GM18507 (cell line): ENCODE measurements at regions not wholly inside any gene's neighbourhood (a gene's known extent, or its start where the extent isn't known, plus 50 kb on each side); places are given as distances from the start of the nearest gene placed in this dataset.
A peak's percentile ranks its signal among the peaks of the same experiment; 100 is the strongest.

ENCODE experiments used
- DNase-seq: peaks from one replicate; pipeline ENCODE4 v3.0.0; 2011; ENCODE audit warnings: low read depth; ENCODE audit not compliant: insufficient read length; ENCODE audit errors: extremely low spot score
- FAIRE-seq: peaks from 2 replicates; lab custom pipeline; 2011; peaks lifted over from hg19 to GRCh38; lab: Jason Lieb, UNC

DNA sequence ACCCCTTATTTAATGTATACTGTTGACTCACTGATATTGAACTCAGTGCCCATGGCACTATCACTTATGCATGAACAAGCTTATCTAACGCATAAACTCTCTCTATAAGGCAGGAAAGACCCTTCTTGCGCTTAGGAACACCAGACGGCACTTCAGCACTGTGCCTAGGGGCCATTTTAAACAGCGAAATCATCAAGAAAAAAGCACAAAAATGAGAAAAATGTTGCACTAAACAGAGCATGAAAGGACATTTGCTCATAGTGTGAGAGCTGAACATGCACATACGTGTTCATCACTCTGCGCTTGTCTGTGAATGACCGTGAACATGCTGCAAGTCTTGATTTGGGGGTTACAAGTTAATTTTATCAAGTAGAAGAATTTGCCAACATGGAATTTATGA is 109.6 kb downstream of the WDR11 start:
- no peak for DNase-seq
- no peak for FAIRE-seq

DNA sequence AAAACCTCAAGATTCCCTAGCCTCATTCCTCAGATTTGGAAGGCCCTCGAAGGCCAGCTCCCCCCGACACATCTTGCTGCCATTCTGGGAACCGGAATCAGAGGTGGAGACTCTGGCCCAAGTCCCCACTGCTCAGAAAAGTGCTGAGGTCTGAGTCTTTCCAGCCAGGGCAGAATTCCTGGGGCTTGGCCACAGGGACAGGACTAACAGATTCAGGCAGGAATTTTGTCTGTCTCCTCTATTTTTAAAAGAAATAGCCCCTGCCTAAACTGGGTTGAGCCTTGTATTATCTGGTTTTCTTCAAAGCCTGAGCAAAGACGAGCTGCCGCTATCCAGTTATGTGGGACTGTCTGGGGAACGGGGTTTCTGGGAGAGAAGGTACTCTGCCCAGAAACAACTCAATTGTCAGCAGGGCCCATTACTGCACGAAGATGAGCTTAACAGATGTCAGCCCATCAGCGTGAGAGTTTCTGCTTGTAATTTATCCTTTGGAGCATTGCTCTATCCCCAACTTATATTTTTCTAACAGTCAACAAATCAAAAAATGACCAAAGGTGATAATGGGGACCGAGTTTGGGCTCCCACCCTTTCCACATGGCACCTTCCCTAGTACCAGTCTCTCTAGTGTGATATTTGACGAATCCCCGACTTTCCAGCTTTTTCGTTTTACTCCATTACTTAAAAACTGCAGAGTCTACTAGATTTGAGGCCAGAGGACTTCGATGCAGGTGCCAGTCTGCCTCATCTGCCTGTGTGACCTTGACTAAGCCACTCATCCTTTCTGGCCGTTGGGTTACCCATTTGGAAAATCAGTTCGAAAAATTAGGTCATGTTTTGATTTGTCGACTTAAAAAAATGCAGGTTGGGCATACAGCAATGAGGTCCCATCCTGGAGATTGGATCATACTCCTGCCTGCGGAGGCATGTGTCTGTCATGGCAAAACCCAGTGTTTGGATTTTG is 110.9 kb downstream of the WDR11 start:
- FAIRE-seq (no peak), DNase-seq (no peak)

DNA sequence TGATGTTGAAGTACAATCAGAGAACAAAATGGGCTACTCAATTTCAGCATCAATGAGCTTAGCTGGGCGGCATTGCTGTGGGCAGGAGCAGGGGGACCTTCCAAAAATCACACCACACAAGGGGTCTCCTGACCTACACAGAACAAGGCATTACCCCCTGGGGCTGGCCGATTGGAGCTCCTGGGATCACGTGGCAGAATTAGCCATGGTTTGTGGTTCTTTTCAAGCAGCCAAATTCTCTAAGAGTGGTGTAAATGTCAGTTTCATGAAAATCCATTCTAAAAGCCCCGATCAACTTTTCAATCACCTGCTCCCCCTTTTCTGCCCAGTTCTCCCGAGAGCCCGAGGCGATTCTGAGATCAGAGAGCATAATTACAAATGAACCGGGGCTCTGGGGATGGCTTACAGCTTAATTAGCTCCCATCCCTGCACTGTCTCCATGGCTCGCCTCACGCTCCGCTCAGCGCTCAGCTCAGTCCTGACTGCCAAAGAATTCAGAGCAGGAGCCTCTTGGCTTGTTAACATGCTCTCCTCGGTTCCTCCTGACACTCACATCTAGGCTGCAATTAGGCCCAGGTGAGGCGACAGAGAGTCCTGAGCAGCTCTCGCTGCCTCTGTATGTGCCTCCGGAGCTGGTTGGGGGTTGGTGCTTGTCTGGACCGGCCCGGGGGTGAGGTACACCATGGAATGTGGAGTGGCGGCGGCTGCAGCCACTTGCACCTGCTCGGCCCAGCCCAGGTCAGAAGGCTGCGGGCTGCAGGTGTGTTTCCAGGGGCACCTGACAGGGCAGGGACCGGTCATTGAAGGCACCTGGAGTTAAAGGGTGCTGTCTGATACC is 111.8 kb downstream of the WDR11 start:
- DNase-seq, result no peak

DNA sequence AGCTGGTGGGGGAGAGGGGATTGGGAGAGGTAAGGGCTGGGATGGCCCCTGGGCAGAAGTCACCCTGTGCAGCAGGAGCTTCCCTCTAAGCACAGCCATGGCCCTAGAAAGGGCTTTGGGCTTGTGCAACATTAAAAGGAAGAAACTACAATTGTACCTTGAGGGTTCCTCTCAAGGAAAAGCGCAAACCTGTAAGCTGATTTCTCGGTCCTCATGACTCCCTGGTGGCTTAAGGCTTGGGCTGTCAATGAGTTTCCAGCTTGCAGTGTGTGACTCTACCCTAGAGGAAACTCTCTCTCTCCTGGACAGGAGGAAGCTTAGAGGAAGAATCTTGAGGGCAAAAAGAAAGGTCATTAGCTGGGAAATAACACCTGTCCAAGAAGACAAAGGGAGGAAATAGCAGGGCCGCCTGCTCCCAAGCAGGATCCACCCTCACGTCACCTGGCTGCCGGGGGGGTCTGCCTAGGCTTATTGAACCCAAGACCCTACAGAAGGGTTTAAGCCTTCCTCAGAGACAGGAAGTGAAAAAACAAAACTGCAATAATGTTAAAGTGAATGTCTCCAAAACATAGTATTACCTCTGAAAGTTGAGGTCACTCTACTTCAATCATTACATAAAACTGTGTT is 112.5 kb downstream of the WDR11 start:
- FAIRE-seq (no peak), DNase-seq (no peak)

More for the DNA sequence above, 111.8 kb downstream of the WDR11 start:
- no peak for FAIRE-seq

DNA sequence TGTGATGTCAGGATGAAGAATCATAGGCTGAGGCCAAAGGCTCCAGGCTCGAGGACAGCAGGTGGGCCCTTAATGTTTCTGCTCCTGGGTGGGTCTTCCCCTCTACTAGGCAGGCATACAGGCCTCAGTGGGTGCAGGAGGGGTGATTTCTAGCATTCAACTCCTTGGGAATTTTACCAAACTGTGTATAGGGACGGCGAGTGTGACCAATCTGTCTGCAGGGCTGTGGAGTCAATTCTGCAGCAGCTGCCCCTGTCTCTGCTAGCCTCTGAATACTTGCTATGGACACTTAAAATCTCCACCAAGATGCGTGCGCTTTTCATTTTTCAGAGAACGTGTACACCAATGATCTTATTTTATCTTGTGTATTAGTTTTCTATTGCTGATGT is 115.5 kb downstream of the WDR11 start:
- no peak for DNase-seq

DNA sequence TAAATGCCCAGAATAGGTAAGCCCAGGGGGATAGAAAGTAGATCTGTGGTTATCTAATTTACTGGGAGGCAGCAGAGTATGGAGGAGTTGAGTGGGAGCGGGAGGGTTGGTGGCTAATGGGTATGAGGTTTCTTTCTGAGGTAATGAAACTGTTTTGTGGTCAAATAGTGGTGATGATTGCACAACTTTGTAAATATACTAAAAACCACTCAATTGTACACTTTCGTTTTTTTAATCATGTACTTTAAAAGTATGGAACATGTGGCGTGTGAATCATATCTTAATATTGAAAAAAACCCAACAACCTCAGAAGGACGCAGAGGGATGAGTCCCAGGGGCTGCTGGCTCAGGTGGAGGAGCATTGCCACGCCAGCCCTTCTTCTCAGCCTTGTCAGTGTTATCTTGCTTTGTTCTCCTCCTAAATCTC is 118.1 kb downstream of the WDR11 start:
- DNase-seq, result no peak
- FAIRE-seq, result no peak

More for the DNA sequence above, 115.5 kb downstream of the WDR11 start:
- FAIRE-seq, result no peak

DNA sequence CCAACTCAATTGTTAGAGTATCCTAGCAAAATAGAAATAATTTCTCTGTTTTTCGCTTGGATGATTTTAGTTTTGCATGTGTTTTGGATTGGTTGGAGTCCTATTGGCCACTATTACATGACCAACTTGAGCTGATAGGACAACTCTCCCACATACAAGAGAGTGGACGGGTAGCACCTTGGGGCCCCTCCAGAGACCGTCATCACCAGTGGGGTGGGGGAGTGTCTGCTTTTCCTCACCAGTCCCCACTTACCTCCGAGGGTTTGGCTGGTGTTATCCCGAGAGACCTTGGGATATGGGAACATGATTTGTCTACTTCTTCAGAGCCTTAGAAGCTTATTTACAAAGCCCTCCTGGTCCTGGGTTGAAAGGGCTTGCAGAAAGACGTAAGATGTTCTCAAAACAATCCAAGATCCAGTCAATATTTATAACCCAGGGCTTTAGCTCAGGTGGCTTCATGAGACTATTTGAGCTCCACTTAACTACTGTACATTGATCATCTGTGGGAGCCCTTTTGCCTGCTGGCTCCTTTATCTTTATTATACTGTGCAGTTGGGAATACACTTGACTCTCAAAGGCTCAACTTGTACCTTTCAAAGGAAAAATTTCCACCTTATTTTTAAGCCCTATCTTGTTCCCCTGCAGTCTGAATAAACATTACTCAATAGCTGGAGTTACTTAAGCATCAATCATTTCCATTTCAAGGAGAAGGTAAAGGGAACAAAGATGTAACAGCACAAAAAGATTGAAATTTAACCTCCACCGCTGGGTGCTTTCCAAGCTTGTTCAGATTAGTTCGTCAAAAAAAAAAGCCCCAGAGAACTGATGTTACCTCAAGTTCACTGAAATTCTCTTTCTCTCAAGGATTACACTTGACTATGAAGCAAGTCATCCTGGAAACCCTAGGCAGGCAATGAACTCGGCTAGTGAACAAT is 119.7 kb downstream of the WDR11 start:
- FAIRE-seq (peak; percentile 26), DNase-seq (no peak)

DNA sequence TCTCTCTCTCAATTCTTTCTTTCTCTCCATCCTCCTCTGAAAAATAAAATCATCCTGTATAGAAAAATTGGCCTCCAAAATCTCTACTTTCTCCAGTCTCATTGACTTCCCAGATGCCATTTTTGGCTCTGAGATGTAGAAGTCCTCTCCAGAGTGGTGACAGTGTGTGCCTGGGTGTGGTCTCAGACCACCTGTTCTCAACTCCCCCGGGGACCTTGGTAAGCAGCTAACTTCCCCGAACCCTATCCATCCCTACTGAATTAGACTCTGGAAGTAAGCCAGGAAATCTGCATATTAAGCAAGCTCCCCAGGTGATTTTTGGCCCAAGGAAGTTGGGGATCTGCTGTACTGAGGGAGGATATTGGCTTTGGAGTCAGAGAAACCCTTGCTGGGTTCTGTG is 120.5 kb downstream of the WDR11 start:
- no peak for FAIRE-seq
- no peak for DNase-seq

DNA sequence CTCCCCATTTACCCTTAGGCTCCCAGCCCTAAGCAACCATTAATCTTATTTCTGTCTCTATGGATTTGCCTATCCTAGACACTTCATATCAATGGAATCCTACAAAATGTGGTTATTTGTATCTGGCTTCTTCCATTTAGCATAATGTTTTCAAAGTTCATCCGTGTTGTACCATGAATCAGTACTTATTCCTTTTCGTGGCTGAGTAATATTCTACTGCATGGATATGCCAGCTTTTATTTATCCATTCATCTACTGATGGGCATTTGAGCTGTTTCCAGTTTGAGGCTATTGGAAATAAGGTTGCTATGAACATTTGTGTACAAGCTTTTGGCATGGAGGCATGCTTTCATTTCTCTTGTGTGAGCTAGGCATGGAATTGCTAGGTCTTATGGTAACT is 121.1 kb downstream of the WDR11 start:
- DNase-seq (no peak), FAIRE-seq (no peak)

DNA sequence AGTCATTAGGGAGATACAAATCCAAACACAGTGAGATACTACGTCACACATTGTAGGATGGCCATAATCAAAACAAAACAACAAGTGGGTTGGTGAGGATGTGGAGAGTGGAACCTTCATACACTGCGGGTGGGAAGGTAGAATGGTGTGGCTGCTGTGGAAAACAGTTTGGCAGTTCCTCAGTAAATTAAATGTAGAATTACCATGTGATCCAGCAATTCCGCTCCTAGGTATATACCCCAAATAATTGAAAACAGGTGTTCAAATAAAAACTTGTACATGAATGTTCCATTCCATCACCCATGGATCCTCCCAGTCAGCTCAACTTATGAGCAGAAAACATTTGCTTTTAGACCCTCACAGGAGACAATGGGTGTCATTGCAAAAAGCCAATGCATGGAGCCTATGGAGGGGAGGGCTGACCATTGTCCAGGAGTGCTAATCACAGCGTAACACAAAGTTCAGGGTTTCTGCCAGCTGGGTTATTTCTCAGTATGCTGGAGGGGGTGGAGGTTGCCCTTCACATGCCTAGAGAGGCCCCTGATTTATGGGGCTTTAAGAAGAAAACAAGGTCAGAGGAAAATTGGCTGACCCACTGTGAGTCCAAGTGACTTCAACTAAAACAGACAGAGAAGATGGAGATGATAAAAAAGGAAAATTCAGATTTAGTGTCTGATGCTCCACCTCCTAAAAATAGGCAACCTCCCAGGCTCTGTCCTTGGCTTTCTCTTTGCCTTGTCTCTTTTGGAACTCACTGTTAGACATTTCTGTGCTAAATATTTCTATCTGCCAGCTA is 124.1 kb downstream of the WDR11 start:
- no peak for DNase-seq
- FAIRE-seq, result no peak

DNA sequence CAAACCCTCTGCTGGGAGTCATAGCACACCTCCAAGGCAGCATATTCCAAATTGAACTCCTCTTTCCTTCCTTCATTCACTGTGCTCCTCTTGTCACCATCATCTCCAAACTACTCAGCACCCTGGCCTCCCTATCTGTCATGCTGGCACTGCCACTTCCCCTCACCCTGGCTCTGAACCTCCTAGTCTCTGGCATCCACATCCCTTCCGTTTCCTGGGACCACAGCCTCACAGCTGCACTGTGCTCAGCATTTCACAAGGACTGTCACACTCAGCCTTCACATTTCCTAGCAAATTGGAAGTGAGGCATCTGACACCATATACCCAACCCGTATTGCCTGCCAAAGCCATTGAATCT is 124.7 kb downstream of the WDR11 start:
- FAIRE-seq (no peak), DNase-seq (no peak)

DNA sequence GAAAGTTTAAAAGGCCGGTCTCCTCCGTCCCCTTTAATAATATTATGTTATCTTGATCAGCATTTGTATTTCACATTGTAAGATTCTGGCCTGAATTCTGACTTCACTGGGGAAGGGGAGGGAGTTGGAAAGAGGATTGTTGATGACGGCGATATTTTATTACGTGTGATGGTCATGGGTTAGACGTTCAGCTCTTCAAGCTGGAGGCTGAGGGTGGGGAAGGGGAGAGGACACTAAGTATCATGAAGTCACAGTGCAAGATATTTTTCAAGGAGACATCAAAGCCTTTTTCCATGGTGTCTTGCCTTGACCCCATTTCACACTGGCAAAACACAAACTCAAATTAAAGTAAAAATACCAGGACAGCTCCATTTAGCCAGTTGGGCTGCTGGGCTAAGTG is 126.7 kb downstream of the WDR11 start:
- no peak for DNase-seq
- no peak for FAIRE-seq

DNA sequence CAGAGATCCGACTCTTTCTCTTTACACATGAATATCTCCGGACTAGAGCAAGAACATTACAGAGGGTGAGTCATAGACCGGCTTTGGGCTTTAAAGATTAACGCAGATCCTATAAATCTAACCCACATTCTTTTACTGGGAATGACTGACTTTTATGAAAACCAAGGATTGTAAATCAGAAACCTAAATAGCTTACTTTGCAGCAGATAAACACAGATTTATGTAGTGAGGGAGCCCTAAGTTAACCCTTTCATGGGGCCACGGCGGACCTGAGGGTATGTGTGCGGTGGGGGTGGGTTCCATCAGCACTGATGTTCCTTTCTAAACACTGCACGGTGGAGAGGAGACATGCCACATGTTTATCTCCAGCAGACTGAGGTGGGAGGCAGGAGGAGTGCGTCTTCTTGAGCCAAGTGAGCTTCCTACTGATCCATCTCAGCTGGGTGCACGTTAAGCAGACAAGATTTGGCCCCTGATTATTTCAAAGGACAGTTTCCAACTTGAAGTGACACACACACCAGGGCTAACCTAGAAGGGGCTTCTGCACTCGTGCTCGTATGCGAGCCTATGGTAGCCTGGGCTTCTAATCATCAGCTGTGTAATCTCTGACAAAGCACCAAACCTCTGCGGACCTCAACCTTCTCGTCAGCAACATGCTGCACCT is 127.6 kb downstream of the WDR11 start:
- FAIRE-seq, result no peak
- DNase-seq, result no peak

DNA sequence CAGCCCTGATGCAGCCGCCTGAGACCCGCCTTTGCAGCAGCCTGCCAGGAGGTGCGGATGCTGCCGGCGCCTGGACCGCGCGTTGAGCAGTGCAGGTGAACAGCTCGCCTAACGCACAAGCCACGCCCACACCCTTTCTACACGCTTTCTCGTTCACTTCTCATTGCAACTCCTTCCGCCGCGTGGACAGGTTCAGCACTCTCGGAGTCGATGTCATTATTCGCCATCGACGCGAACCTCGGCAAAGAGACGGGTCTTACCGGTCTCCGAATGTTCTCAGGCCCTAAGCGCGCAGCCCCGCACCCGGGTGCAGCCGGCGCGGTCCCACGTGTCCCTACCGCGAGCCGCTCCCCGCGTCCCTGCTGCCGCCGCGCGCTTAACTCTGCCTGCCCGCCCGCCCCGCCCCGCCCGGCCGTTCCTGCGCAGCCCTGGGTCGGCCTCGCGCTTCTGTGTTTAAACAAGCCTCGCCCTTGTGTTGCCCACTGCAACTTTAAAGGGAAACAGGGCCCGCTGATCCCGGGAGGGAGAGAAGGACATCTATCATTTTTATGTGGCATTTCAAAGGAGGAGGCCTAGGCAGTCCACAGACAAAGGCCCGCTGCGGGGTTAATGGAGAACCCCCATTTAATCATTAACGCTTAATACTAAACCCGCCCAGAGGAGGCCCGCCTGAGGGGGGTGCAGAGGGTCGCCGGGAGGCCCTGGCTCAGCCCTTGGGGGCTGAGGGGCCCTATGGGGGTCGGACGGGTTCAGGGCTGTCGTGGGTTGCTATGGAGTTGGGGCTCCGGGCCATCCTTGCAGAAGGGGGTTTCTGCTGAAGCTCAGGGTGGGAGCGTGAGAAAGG is 128.5 kb downstream of the WDR11 start:
- FAIRE-seq (no peak), DNase-seq (no peak)

DNA sequence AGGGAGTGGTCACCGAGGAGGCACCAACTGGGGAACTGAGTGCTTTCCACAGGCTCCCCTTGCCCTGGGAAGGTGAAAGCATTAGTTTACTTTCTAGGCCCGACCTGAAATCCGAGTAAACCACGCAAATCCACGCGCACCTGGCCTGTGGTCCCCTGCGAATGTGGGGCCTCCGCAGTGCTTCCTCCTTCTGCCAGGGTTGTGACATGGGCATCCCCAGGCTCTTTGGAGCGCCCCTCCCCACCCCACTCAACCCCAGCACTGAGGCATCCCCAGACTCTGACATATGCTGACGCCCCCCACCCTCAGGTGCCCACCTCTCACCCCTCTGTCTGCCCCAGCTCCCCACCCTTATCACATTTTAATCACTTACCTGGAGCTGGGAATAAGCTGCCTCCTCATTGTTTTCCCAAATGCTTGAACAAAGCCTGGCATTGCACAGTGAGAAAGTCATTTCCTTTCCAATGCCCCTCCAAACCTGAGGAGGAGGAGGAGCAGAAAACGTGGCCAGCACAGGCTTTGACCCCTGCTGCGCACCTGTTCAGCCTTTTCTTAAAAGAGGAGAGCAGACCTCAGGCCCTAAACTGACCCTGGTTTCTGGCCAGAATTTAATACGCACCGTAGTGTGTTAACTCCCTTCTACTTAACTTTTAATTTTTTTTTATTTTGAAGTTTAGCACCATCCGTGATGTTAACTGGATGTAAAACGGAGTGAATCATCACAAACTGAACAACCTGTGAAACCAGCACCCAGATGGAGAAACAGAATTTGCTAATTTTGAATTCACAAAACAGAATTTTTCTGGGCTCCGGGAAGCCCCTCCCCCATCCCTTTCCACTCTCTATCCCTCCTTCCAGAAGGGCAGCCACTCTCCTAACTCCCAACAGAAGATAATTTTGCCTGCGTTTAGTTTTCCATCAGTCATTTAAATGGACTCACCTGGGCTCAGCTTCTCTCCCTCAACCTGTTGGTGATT is 129.4 kb downstream of the WDR11 start:
- no peak for FAIRE-seq

More for the DNA sequence above, 129.4 kb downstream of the WDR11 start:
- DNase-seq, result no peak
